ENCODE measurements at regions not wholly inside any gene's neighbourhood (a gene's known extent, or its start where the extent isn't known, plus 50 kb on each side); places are given as distances from the start of the nearest gene placed in this dataset.

GRCh38 chr15:35630985-35631384, 85.0 kb upstream of the DPH6 start:
- Histone ChIP-seq H3K27me3 (ENCODE audit: control insufficient read depth in 2 of 2, insufficient read depth in 2 of 2, low read length in 2 of 2) (peaks cover 0 to 4% of the 10 kb centered on the region in 2 experiments; a peak in 1 of 5 replicates), H3K4me3 (no peak overlapping the region), H4K20me1 (replicated peaks; ENCODE audit: control insufficient read depth, insufficient read depth, low read length) (no peaks in the 10 kb centered on the region), H3K9me3 (replicated peaks; ENCODE audit: control insufficient read depth, insufficient read depth, low read depth, low read length) (no peaks in the 10 kb centered on the region), H3K36me3 (ENCODE audit: control insufficient read depth, insufficient read depth, low read length) (no peaks in the 10 kb centered on the region), H2AFZ (ENCODE audit: low read depth, low read length) (no peak overlapping the region), H3K4me1 (replicated peaks in 1 of 2; ENCODE audit: control insufficient read depth in 2 of 2, insufficient read depth in 2 of 2, low read length in 2 of 2) (peaks cover 0 to 7% of the 10 kb centered on the region in 2 experiments; a peak in 3 of 5 replicates), H3K27ac (ENCODE audit: extremely low read depth, low read depth, low read length) (no peak overlapping the region), H3K79me2 (ENCODE audit: control insufficient read depth, insufficient read depth, low read length) (no peaks in the 10 kb centered on the region), H3K4me2 (ENCODE audit: insufficient read depth, low read length) (no peak overlapping the region), H3K9me1 (ENCODE audit: control insufficient read depth, insufficient read depth, low read length) (no peaks in the 10 kb centered on the region), H3K9ac (ENCODE audit: insufficient read depth in 1 of 2, low read depth in 2 of 2, low read length in 2 of 2) (no peak overlapping the region)
- intact Hi-C loops (cut with micrococcal nuclease): no loop called here
- in situ Hi-C loops (cut with MboI): no loop called here
- no peak for DNase-seq (ENCODE audit: extremely low read depth in 1 of 4, low spot score in 3 of 4)
- WGBS (ENCODE audit: insufficient coverage, low coverage, missing lambda C conversion rate): 5% methylated on average over 3 of the region's 3 CpGs
- no TSS peak for BruUV-seq (replicated peaks)
- ATAC-seq: no peak
- POLR2A ChIA-PET: no interaction called here
- CTCF ChIA-PET (ENCODE audit: low intra/inter-chr PET ratio): no interaction called here
- no peak for FAIRE-seq
- no peak for TF ChIP-seq THAP7 (CRISPR knock-in tag; IDR thresholded peaks at IDR 0.05)
- no peak for TF ChIP-seq MEF2D (tag; conservative IDR thresholded peaks at IDR 0.05; ENCODE audit: low read depth)
- TF ChIP-seq ZNF282 (CRISPR knock-in tag; IDR thresholded peaks at IDR 0.05): no peak
- TF ChIP-seq MLX (CRISPR knock-in tag; conservative IDR thresholded peaks at IDR 0.05): no peak
- TF ChIP-seq SREBF1 (IDR thresholded peaks at IDR 0.05; ENCODE audit: borderline replicate concordance, low read depth, low read length): no peak
- TF ChIP-seq CBX1 (IDR thresholded peaks at IDR 0.05; ENCODE audit: low read depth): no peak
- TF ChIP-seq, protein P1, sequence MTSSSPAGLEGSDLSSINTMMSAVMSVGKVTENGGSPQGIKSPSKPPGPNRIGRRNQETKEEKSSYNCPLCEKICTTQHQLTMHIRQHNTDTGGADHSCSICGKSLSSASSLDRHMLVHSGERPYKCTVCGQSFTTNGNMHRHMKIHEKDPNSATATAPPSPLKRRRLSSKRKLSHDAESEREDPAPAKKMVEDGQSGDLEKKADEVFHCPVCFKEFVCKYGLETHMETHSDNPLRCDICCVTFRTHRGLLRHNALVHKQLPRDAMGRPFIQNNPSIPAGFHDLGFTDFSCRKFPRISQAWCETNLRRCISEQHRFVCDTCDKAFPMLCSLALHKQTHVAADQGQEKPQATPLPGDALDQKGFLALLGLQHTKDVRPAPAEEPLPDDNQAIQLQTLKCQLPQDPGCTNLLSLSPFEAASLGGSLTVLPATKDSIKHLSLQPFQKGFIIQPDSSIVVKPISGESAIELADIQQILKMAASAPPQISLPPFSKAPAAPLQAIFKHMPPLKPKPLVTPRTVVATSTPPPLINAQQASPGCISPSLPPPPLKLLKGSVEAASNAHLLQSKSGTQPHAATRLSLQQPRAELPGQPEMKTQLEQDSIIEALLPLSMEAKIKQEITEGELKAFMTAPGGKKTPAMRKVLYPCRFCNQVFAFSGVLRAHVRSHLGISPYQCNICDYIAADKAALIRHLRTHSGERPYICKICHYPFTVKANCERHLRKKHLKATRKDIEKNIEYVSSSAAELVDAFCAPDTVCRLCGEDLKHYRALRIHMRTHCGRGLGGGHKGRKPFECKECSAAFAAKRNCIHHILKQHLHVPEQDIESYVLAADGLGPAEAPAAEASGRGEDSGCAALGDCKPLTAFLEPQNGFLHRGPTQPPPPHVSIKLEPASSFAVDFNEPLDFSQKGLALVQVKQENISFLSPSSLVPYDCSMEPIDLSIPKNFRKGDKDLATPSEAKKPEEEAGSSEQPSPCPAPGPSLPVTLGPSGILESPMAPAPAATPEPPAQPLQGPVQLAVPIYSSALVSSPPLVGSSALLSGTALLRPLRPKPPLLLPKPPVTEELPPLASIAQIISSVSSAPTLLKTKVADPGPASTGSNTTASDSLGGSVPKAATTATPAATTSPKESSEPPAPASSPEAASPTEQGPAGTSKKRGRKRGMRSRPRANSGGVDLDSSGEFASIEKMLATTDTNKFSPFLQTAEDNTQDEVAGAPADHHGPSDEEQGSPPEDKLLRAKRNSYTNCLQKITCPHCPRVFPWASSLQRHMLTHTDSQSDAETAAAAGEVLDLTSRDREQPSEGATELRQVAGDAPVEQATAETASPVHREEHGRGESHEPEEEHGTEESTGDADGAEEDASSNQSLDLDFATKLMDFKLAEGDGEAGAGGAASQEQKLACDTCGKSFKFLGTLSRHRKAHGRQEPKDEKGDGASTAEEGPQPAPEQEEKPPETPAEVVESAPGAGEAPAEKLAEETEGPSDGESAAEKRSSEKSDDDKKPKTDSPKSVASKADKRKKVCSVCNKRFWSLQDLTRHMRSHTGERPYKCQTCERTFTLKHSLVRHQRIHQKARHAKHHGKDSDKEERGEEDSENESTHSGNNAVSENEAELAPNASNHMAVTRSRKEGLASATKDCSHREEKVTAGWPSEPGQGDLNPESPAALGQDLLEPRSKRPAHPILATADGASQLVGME (CRISPR knock-in tag; IDR thresholded peaks at IDR 0.05): no peak
- no peak for TF ChIP-seq NFATC3 (IDR thresholded peaks at IDR 0.05)
- TF ChIP-seq CBX5 (IDR thresholded peaks at IDR 0.05; ENCODE audit: borderline replicate concordance, low read depth): no peak
- TF ChIP-seq NR3C1 (CRISPR knock-in tag; IDR thresholded peaks at IDR 0.05): no peak
- no peak for TF ChIP-seq TAF1 (IDR thresholded peaks at IDR 0.05; ENCODE audit: control insufficient read depth, extremely low read depth, insufficient read depth, low read length, severe bottlenecking)
- TF ChIP-seq DEAF1 (CRISPR knock-in tag; IDR thresholded peaks at IDR 0.05): no peak
- TF ChIP-seq, protein P2, sequence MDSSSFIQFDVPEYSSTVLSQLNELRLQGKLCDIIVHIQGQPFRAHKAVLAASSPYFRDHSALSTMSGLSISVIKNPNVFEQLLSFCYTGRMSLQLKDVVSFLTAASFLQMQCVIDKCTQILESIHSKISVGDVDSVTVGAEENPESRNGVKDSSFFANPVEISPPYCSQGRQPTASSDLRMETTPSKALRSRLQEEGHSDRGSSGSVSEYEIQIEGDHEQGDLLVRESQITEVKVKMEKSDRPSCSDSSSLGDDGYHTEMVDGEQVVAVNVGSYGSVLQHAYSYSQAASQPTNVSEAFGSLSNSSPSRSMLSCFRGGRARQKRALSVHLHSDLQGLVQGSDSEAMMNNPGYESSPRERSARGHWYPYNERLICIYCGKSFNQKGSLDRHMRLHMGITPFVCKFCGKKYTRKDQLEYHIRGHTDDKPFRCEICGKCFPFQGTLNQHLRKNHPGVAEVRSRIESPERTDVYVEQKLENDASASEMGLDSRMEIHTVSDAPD (CRISPR knock-in tag; IDR thresholded peaks at IDR 0.05): no peak
